HG03025 (cell line): ENCODE measurements at regions not wholly inside any gene's neighbourhood (a gene's known extent, or its start where the extent isn't known, plus 50 kb on each side); places are given as distances from the start of the nearest gene placed in this dataset.

ENCODE experiments used
- ATAC-seq: cut with Tn5 transposase; IDR thresholded peaks from one replicate; pipeline ENCODE4 v1.9.1; 2021; ENCODE audit warnings: mild to moderate bottlenecking, moderate library complexity; ENCODE audit not compliant: unreplicated experiment, low FRiP score

- no peak for ATAC-seq
Measured at GRCh38 chr5:128591598-128592455, 53.8 kb upstream of the FBN2 start.

DNA sequence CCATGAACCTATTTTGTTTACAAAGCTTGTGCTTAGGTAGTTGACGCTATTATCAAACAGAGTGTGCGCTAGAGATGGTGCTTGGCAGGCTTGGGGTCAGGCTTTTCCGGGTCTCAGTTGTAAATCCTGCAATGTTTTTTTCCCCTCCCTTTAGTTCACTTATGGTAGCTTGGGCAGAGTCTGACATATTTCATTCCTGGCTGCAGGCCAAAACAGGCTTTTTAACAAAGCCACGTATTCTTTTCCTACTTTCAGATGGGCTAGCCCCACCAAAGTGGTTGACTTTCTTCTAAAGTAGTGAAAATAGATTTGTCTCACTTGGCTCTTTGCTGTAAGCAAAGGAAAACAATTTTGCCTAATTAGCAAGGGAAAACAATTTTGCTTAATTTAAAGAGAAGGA is 58.0 kb upstream of the FBN2 start:
- no peak for ATAC-seq

DNA sequence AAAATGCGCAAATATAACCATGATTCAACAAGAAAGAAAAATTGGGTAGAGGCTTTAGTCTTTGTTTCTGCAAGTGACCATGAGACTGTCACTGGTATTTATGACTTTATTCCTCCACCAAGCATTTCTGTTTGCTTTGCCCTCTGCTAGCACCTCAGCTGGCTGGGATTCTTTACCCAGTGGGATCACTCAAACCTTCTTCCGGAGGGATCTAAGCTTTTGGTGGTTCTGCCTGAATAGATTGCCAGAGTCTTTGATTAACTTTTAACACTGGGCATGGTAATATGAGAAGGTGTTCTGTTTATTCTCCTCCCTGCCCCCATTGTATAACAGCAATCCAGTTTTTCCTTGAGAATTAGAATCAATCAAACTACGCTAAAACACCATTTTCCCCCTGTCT is 59.1 kb upstream of the FBN2 start:
- ATAC-seq = no peak

DNA sequence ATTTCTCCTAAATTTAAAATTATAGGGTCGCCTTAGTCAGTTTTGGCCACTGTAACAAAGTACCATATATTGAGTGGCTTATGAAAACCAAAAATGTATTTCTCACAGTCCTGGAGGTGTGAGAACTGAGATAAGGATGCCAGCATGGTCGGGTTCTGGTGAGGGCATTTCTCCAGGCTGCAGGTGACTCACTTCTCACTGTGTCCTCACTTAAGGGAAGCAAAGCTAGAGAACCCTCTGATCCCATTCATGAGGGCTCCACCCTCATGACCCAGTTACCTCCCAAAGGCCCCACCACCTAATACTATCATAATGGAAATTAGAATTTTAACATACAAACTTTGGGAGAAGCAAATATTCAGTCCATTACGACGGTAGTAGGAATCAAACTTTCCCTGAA is 75.1 kb upstream of the FBN2 start:
- ATAC-seq = no peak

DNA sequence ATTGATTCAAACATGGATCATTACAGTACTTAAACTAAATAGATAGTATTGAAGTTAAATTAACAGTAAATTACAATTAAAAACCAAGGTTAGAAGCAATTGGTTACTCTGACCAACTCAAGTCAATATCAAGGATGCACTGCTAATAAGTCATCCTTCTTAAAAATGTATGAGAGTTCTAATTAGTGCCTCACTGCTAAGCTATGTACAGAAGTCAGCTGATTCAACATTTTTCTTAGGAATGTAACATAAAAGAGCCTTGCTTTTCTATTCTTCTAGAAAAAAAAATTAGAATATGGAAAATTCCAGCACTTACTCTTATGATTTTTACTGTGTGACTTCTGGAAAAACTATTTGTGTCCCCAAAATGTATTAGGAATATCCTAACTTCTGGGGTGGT is 75.7 kb upstream of the FBN2 start:
- no peak for ATAC-seq

- no peak for ATAC-seq
Measured at GRCh38 chr5:128615578-128615977, 77.5 kb upstream of the FBN2 start.

DNA sequence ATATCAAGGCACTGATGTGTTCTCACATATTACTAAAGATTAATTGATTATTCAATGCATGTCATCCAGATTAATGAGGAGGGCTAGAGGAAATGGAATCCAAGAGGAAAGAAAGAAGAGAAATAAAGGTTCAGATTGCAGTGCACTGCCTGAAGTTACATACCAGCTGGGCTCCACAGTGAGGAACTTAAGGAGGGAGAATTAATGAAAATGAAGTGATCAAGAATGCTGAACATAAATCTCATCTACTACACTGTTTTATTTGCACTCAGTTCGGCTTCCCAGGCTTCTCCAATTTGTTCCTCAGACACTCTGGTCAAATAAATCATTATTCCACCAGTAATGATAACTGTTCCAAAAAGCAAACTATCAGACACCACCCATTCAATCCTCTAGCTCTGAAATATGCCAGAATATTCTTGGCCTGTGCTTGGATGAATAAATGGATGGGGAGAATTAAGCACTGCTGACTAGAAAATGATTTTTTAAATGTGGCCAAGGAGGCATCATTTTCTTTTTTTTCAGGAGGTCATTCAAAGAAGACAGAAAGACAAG is 88.6 kb upstream of the FBN2 start:
- ATAC-seq = no peak

DNA sequence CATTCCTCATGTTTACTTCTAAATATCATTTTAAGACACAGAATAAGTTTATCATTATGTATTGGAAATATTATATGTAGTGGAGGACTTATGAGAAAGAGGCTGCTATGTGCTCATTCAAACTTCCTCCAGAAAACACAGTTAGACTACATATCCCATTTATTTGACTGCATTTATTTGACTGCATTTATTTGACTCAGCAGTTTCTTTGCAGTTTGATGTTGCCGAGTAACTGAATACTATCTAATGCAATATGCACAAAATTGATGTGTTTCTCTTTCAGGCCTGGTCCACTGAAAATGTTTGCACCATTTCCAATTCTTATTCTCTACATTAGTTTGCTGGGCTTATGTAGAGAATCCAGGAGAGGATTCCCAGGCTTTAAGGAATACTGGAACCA is 89.9 kb upstream of the FBN2 start:
- no peak for ATAC-seq

- ATAC-seq = no peak
Measured at GRCh38 chr5:128629157-128629556, 91.1 kb upstream of the FBN2 start.

DNA sequence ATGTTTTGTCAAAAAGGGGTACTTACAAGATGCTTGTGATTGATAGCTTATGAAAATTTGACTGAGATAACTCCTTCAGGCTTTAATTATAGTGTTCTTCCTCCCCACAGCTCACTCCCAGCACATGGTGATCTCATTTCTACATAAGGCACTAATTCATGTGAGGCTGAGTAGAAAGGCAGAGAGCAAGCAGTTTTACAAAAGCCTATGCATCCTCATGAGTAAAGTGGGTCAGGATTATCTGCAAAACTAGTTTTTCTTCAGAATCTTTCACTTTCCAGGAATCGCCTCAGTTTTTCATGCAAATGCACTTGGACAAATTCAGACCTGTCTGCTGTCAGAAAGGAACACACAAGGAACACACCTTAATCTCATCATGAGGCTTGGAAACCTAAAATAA is 92.1 kb upstream of the FBN2 start:
- ATAC-seq = no peak

GRCh38 chr5:128631771-128632170 is 93.7 kb upstream of the FBN2 start:
- ATAC-seq = no peak

- no peak for ATAC-seq
Measured at GRCh38 chr5:128632264-128632663, 94.2 kb upstream of the FBN2 start.

DNA sequence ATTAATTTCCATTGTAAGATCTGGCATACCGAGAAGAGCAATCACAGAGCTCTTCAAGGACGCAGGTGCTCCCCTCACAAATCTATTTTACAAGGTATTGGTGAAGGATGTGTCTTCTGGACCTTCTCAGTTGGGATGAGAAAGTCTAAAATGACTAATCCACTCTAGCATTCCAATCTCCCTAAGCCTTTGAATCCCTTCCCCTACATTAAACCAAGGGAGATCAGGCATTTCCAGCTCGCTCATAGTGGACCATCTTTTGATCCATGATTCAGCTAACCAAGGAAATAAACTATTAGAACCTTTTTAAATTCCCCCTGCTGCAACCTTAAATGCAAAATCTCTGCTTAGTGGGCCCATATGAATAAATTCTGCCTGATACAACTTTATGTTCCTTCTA is 95.9 kb upstream of the FBN2 start:
- no peak for ATAC-seq

GRCh38 chr5:128635379-128635778 is 97.3 kb upstream of the FBN2 start:
- ATAC-seq = no peak

GRCh38 chr5:128636361-128636760 is 98.3 kb upstream of the FBN2 start:
- no peak for ATAC-seq

- no peak for ATAC-seq
Measured at GRCh38 chr5:128637031-128637430, 99.0 kb upstream of the FBN2 start.

DNA sequence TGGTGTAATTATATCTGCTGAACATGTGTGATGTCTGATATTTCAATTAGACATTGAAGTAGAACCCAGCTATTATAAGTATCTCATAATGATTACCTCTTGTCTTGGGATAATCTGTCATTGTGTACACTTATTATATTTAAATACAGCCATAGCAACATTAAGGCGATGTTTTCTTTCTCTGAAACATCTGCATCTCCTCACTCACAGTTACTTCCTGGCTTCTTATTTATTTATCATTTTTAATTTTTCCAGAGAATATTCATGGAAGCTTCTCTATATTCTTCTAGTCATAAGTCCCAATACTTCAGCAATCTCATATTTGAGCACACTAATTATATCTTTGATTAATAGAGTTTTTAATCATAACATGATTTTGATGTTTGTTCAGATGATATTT is 103.8 kb upstream of the FBN2 start:
- ATAC-seq = no peak

GRCh38 chr5:128644863-128645262 is 106.8 kb upstream of the FBN2 start:
- no peak for ATAC-seq

DNA sequence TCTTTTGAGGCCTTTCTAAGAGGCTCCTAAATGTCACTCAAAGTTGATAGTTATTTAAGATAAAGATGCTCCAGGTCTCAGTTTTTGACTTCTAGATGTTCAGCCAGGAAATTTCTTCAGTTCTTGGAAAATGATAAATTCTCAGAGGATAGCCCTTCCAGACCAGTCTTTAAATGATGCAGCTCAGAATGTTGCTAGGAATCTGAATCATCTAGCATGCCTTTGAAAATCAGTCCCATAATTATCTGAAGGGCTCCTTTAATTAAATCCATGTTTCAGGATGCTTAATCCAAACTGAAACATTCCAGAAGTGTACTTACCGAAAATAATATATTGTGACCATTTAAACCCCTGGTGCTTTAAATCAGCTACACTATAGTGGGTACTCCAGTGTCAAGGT is 107.5 kb upstream of the FBN2 start:
- ATAC-seq = no peak

DNA sequence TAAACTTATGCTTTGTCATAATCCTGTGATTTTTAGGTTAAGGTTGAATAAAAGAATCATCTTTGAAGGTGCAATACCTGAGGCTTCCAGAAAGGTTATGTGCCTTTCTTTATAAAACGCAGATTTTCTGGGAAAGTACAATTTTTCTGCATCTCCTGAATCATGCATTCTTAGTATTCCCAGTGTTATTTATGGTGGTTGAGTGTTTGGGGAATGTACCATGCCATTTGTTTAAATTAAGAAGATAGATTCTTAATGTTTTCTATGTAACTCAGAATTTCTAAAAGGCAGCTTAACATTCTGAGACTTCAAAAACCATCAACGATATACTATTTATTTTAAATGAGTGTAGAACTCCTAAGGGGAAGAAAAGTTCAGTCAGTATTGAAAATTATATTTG is 108.1 kb upstream of the FBN2 start:
- no peak for ATAC-seq

- no peak for ATAC-seq
Measured at GRCh38 chr5:128649192-128649591, 111.1 kb upstream of the FBN2 start.

DNA sequence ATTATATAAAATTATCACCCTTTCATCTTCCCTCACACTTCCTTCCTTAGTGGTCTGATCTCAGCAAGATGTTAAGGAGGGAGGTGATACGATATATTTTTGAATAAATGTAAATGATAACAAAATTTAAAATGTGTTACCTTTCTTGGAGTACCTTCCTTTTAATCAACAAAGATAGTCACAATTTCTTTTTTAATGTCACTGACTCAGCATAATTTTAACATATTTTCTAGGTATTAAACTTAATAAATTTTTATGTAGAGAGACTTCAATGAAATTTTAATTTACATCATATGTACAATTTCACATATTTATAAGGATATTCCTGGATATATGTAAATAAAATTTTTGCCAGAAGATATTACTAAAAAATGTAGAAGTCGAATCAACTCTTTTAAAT is 125.0 kb upstream of the FBN2 start:
- ATAC-seq = no peak
